ENCODE measurements at regions not wholly inside any gene's neighbourhood (a gene's known extent, or its start where the extent isn't known, plus 50 kb on each side); places are given as distances from the start of the nearest gene placed in this dataset.
"Not testable (repeated sequence)": the region's sequence is repeated elsewhere in the genome, so short reads cannot be mapped to it uniquely, and the experiment has no call there.

GRCh38 chr12:20144341-20144740, 224.0 kb upstream of the PDE3A start:
- DNase-seq (ENCODE audit: low spot score): peak; percentile 37
- TF ChIP-seq, protein P1, sequence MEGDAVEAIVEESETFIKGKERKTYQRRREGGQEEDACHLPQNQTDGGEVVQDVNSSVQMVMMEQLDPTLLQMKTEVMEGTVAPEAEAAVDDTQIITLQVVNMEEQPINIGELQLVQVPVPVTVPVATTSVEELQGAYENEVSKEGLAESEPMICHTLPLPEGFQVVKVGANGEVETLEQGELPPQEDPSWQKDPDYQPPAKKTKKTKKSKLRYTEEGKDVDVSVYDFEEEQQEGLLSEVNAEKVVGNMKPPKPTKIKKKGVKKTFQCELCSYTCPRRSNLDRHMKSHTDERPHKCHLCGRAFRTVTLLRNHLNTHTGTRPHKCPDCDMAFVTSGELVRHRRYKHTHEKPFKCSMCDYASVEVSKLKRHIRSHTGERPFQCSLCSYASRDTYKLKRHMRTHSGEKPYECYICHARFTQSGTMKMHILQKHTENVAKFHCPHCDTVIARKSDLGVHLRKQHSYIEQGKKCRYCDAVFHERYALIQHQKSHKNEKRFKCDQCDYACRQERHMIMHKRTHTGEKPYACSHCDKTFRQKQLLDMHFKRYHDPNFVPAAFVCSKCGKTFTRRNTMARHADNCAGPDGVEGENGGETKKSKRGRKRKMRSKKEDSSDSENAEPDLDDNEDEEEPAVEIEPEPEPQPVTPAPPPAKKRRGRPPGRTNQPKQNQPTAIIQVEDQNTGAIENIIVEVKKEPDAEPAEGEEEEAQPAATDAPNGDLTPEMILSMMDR (IDR thresholded peaks at IDR 0.05; ENCODE audit: borderline replicate concordance, control extremely low read depth, extremely low read depth, insufficient read depth, missing control alignments): no peak
- in situ Hi-C loops (cut with MboI; ENCODE audit: low sequenced_read_pairs, unreplicated experiment): no loop called here

- TF ChIP-seq, protein P1 (IDR thresholded peaks at IDR 0.05; ENCODE audit: borderline replicate concordance, control extremely low read depth, extremely low read depth, insufficient read depth, missing control alignments): no peak
- DNase-seq (ENCODE audit: low spot score): no peak
- in situ Hi-C loops (cut with MboI; ENCODE audit: low sequenced_read_pairs, unreplicated experiment): no loop called here
Measured at GRCh38 chr12:20148241-20148640, 220.1 kb upstream of the PDE3A start.

- TF ChIP-seq, protein P1 (IDR thresholded peaks at IDR 0.05; ENCODE audit: borderline replicate concordance, control extremely low read depth, extremely low read depth, insufficient read depth, missing control alignments): no peak
- no peak for DNase-seq (ENCODE audit: low spot score)
Measured at GRCh38 chr12:20150835-20151422, 217.4 kb upstream of the PDE3A start.

DNA sequence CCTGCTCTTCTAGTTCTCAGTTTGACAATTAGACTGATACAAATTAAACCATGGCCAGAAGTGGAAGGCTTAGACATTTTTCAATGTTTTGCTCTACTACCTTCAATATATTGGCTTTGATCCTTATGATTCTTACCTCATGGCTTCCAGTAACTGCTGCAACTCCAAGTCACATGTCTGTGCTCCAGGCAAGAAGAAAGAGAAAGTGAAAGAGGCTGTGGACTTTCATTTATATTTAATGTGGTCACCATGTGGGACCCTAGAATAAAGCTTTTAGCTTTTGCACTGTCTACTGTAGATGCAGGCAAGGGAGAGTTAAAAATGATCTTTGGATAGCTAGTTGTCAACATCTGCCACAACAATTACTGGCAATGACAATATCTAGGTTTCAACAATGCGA, 214.3 kb upstream of the PDE3A start:
- no peak for DNase-seq (ENCODE audit: low spot score)
- TF ChIP-seq, protein P1 (IDR thresholded peaks at IDR 0.05; ENCODE audit: borderline replicate concordance, control extremely low read depth, extremely low read depth, insufficient read depth, missing control alignments): no peak
- in situ Hi-C loops (cut with MboI; ENCODE audit: low sequenced_read_pairs, unreplicated experiment): no loop called here

More at GRCh38 chr12:20150835-20151422, 217.4 kb upstream of the PDE3A start:
- in situ Hi-C loops (cut with MboI; ENCODE audit: low sequenced_read_pairs, unreplicated experiment): no loop called here

- TF ChIP-seq, protein P1 (IDR thresholded peaks at IDR 0.05; ENCODE audit: borderline replicate concordance, control extremely low read depth, extremely low read depth, insufficient read depth, missing control alignments): no peak
- in situ Hi-C loops (cut with MboI; ENCODE audit: low sequenced_read_pairs, unreplicated experiment): no loop called here
- no peak for DNase-seq (ENCODE audit: low spot score)
Measured at GRCh38 chr12:20155374-20155773, 213.0 kb upstream of the PDE3A start.

DNA sequence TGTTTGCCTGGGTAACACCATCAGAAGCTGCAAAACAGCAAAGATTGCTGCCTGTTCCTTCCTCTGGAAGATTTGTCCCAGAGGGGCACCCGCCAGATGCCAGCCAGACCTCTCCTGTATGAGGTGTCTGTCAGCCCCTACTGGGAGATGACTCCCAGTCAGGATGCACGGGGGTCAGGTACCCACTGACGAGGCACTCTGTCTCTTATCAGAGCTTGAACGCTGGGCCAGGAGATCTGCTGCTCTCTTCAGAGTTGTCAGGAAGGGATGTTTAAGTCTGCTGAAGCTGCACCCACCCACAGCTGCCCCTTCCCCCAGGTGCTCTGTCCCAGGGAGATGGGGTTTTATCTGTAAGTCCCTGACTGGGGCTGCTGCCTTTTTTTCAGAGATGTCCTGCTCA, 207.4 kb upstream of the PDE3A start:
- DNase-seq (ENCODE audit: low spot score); in situ Hi-C loops (cut with MboI; ENCODE audit: low sequenced_read_pairs, unreplicated experiment): not testable (repeated sequence)

DNA sequence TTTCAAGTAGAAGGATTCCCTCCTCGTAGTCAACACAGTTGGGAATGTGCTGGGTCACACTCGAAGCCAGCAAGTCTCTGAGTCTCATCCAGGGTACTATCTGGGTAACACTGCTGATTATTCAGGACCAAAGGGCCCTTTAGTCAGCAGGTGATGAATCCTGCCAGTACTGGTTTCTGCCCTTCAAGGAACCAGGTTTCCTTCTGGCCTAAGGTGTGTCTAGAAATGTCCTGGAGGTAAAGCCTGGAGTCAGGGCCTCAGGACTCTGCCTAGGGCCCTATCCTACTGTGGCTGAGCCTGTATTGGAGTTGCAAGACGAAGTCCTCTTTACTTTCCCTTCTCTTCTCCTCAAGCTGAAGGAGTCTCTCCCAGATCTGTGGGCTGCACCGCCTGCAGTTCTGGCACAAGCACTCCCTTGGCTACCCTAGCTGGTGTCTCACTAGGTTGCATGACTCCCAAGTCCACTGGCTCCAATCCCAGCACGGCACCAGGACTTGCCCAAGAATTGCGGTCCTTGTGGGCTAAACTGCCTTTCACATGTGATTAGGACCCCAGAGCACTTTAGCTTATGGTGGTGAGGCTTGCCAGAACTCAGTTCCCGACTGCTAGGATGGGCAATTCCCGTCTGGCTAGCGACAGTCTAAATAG, 193.7 kb upstream of the PDE3A start:
- in situ Hi-C loops (cut with MboI; ENCODE audit: low sequenced_read_pairs, unreplicated experiment): no loop called here
- TF ChIP-seq, protein P1 (IDR thresholded peaks at IDR 0.05; ENCODE audit: borderline replicate concordance, control extremely low read depth, extremely low read depth, insufficient read depth, missing control alignments): no peak
- no peak for DNase-seq (ENCODE audit: low spot score)
